ENCODE measurements at regions not wholly inside any gene's neighbourhood (a gene's known extent, or its start where the extent isn't known, plus 50 kb on each side); places are given as distances from the start of the nearest gene placed in this dataset.

DNA sequence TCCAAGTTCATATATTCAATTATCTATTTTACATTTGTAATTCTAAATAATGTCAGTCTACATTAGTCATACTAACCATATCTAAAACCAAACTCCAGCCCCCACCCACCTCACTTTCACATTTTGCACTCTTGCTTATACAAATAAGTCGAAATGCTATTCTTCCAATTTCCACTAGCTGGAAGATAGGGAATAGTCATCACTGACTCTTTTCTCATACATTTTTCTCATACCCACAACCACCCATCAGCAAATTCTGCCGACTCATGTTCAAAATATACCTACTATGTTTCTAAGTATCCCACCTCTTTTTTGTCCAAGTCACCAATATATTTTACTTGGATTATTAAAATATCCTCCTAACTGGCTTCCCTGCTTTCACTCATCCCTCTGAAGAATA, 93.2 kb upstream of the DGKB start:
- no peak for TF ChIP-seq POLR2A (IDR thresholded peaks at IDR 0.05)
- TF ChIP-seq, protein P1, sequence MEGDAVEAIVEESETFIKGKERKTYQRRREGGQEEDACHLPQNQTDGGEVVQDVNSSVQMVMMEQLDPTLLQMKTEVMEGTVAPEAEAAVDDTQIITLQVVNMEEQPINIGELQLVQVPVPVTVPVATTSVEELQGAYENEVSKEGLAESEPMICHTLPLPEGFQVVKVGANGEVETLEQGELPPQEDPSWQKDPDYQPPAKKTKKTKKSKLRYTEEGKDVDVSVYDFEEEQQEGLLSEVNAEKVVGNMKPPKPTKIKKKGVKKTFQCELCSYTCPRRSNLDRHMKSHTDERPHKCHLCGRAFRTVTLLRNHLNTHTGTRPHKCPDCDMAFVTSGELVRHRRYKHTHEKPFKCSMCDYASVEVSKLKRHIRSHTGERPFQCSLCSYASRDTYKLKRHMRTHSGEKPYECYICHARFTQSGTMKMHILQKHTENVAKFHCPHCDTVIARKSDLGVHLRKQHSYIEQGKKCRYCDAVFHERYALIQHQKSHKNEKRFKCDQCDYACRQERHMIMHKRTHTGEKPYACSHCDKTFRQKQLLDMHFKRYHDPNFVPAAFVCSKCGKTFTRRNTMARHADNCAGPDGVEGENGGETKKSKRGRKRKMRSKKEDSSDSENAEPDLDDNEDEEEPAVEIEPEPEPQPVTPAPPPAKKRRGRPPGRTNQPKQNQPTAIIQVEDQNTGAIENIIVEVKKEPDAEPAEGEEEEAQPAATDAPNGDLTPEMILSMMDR (IDR thresholded peaks at IDR 0.05), result no peak

Measured in vagina (tissue), 2 donors.